ENCODE measurements at regions not wholly inside any gene's neighbourhood (a gene's known extent, or its start where the extent isn't known, plus 50 kb on each side); places are given as distances from the start of the nearest gene placed in this dataset.

DNA sequence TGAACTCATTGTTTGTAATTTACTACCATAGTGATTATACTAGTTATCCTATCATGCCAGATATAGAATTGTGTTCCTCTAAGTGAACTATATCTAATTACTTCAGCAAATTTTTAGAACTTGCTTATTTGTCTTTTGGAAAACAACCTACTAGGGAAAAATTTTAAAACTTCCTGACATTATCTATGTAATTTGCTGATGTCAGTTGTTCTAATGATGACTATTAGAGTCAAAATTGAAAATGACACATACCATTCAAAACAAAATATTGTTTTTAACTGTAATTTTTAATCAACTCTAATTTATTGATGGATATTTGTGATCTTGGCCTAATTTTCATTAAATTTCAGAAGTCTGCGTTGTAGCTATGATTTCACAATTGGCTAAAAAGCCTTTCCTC lies 106.7 kb upstream of the ROBO2 start:
- no peaks in the 10 kb centered on the region for H3K36me3 ChIP-seq (ENCODE audit: insufficient read depth, low read length)
- H3K4me3 ChIP-seq (ENCODE audit: low read length), result no peak overlapping the region
- H3K4me2 ChIP-seq (ENCODE audit: low read length), result no peak overlapping the region
- H3K4me1 ChIP-seq (ENCODE audit: control insufficient read depth, insufficient read depth, low read length), result no peaks in the 10 kb centered on the region
- H3K27me3 ChIP-seq (ENCODE audit: control insufficient read depth, insufficient read depth, low read length), result no peaks in the 10 kb centered on the region
- H3K9ac ChIP-seq (ENCODE audit: low read depth, low read length), result no peak overlapping the region
- H3K9me3 ChIP-seq (replicated peaks; ENCODE audit: low read length), result no peaks in the 10 kb centered on the region

GRCh38 chr3:76938962-76939361 lies 100.9 kb upstream of the ROBO2 start:
- Histone ChIP-seq H3K27me3 (ENCODE audit: control insufficient read depth, insufficient read depth, low read length) (no peaks in the 10 kb centered on the region), H3K4me3 (ENCODE audit: low read length) (no peak overlapping the region), H3K9me3 (replicated peaks; ENCODE audit: low read length) (no peaks in the 10 kb centered on the region), H3K4me1 (ENCODE audit: control insufficient read depth, insufficient read depth, low read length) (no peaks in the 10 kb centered on the region), H3K9ac (ENCODE audit: low read depth, low read length) (no peak overlapping the region), H3K36me3 (ENCODE audit: insufficient read depth, low read length) (no peaks in the 10 kb centered on the region), H3K4me2 (ENCODE audit: low read length) (no peak overlapping the region)

DNA sequence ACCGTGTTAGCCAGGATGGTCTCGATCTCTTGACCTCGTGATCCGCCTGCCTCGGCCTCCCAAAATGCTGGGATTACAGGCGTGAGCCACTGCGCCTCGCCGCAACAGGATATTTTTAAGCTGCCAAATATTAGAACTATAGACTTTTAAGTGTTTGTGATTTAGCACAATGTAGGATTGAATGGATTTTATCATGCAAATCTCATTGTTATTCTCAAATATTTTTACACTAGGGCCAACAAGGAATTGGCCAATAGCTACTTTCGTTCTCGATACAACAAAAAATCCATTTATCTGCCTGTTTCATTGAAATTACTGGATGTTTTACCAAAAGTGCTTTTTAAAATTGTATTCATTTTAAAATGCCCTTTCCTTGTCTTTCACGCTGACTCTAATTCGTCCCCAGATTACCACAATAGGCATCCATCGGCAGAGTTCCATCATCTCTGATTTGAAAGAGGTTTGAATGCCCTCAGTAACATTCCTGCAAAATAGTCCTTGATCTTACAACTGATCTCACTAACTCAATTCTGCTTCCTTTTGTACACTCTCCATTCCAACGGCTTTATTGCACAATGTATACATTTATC lies 99.6 kb upstream of the ROBO2 start:
- no peaks in the 10 kb centered on the region for H3K36me3 ChIP-seq (ENCODE audit: insufficient read depth, low read length)
- H3K9me3 ChIP-seq (replicated peaks; ENCODE audit: low read length), result no peaks in the 10 kb centered on the region
- no peak overlapping the region for H3K9ac ChIP-seq (ENCODE audit: low read depth, low read length)
- H3K4me3 ChIP-seq (ENCODE audit: low read length), result no peak overlapping the region
- H3K4me1 ChIP-seq (ENCODE audit: control insufficient read depth, insufficient read depth, low read length), result no peaks in the 10 kb centered on the region
- no peak overlapping the region for H3K4me2 ChIP-seq (ENCODE audit: low read length)
- no peaks in the 10 kb centered on the region for H3K27me3 ChIP-seq (ENCODE audit: control insufficient read depth, insufficient read depth, low read length)

DNA sequence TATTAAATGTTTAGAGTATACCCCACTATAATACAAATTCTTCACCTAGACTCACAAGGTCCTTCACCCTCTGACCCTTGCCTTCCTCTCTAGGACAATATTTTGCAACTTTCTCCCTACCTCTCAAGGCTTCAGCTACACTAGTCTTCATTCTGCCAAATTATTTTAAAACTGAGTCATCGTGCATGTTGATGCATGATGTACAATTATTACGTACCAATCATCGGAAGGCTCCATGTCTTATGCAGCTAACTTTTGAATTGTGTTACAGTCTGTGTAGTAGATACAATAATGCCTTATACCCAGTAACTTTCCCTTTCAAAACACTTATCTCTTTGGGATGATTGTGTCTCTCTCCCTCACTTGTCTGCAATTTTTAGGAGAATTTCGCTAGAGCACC lies 98.5 kb upstream of the ROBO2 start:
- H3K4me2 ChIP-seq (ENCODE audit: low read length), result no peak overlapping the region
- no peaks in the 10 kb centered on the region for H3K4me1 ChIP-seq (ENCODE audit: control insufficient read depth, insufficient read depth, low read length)
- H3K4me3 ChIP-seq (ENCODE audit: low read length), result no peak overlapping the region
- H3K9me3 ChIP-seq (replicated peaks; ENCODE audit: low read length), result peaks cover 3% of the 10 kb centered on the region
- no peaks in the 10 kb centered on the region for H3K36me3 ChIP-seq (ENCODE audit: insufficient read depth, low read length)
- no peaks in the 10 kb centered on the region for H3K27me3 ChIP-seq (ENCODE audit: control insufficient read depth, insufficient read depth, low read length)
- H3K9ac ChIP-seq (ENCODE audit: low read depth, low read length), result no peak overlapping the region

DNA sequence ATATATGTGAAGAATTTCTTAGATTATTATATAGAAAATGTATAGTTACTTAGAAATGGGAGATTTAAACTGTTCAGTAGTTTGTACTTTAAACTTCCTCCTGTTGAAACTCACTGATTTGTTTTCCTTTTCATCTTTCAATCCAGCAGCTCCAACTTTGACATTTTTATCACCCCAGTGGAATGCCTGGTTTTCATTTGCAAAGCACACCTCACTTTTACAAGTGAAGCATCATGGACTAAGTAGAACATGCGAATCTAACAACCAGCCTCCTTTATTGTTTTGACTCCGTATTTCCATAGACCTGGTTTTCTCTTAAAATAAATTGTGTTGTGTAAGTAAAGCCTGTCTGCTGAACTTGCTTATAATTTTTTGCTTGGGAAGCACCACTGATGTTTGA lies 97.8 kb upstream of the ROBO2 start:
- Histone ChIP-seq H3K9ac (ENCODE audit: low read depth, low read length) (no peak overlapping the region), H3K4me2 (ENCODE audit: low read length) (no peak overlapping the region), H3K4me3 (ENCODE audit: low read length) (no peak overlapping the region), H3K4me1 (ENCODE audit: control insufficient read depth, insufficient read depth, low read length) (no peaks in the 10 kb centered on the region), H3K9me3 (replicated peaks; ENCODE audit: low read length) (peaks cover 3% of the 10 kb centered on the region), H3K36me3 (ENCODE audit: insufficient read depth, low read length) (no peaks in the 10 kb centered on the region), H3K27me3 (ENCODE audit: control insufficient read depth, insufficient read depth, low read length) (no peaks in the 10 kb centered on the region)

- Histone ChIP-seq H3K36me3 (ENCODE audit: insufficient read depth, low read length) (no peaks in the 10 kb centered on the region), H3K4me2 (ENCODE audit: low read length) (no peak overlapping the region), H3K9ac (ENCODE audit: low read depth, low read length) (no peak overlapping the region), H3K4me3 (ENCODE audit: low read length) (no peak overlapping the region), H3K4me1 (ENCODE audit: control insufficient read depth, insufficient read depth, low read length) (no peaks in the 10 kb centered on the region), H3K27me3 (ENCODE audit: control insufficient read depth, insufficient read depth, low read length) (no peaks in the 10 kb centered on the region), H3K9me3 (replicated peaks; ENCODE audit: low read length) (peaks cover 3% of the 10 kb centered on the region)
Measured at GRCh38 chr3:76943058-76943457, 96.8 kb upstream of the ROBO2 start.

DNA sequence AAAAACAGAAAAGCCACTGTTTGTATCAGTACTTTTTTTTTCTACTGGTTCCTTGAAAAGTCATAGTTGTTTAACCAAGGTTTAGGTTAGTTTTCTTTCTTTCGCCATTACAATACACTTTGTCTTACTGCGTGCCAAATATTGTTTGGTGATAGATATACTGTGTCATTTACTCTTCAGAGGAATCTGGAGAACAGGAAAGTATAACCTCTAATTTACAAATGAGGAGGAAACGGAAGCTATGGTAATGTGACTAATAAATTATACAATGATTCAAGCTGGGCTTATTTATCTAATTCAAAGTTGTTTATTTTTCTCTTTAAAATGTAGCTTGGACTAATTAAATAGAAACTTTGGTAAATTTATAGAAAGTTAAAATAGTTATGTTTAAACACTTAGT lies 96.2 kb upstream of the ROBO2 start:
- no peak overlapping the region for H3K4me2 ChIP-seq (ENCODE audit: low read length)
- no peak overlapping the region for H3K9ac ChIP-seq (ENCODE audit: low read depth, low read length)
- H3K4me3 ChIP-seq (ENCODE audit: low read length), result no peak overlapping the region
- no peaks in the 10 kb centered on the region for H3K4me1 ChIP-seq (ENCODE audit: control insufficient read depth, insufficient read depth, low read length)
- no peaks in the 10 kb centered on the region for H3K36me3 ChIP-seq (ENCODE audit: insufficient read depth, low read length)
- no peaks in the 10 kb centered on the region for H3K27me3 ChIP-seq (ENCODE audit: control insufficient read depth, insufficient read depth, low read length)
- H3K9me3 ChIP-seq (replicated peaks; ENCODE audit: low read length), result peaks cover 3% of the 10 kb centered on the region

DNA sequence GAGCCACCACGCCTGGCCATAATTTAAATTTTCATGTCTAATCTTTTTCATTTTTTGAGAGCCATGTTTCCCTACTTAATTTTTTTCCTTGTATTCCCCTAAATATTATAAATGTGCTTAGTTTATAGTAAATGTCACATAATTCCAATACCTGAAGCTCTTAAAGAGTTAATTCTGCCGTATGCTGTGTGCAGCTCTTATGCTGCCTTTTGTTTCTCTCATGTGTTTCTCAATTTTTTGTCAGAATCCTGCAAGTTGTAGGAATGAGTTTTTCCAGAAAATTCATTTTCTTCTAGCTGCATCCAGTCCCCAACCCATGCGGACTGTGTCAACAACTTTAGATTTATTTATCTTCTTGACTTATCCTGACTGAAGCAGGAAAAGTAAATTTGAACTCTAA lies 90.9 kb upstream of the ROBO2 start:
- Histone ChIP-seq H3K27me3 (ENCODE audit: control insufficient read depth, insufficient read depth, low read length) (no peaks in the 10 kb centered on the region), H3K9me3 (replicated peaks; ENCODE audit: low read length) (peaks cover 3% of the 10 kb centered on the region), H3K4me1 (ENCODE audit: control insufficient read depth, insufficient read depth, low read length) (no peaks in the 10 kb centered on the region), H3K36me3 (ENCODE audit: insufficient read depth, low read length) (no peaks in the 10 kb centered on the region), H3K4me3 (ENCODE audit: low read length) (no peak overlapping the region), H3K9ac (ENCODE audit: low read depth, low read length) (no peak overlapping the region), H3K4me2 (ENCODE audit: low read length) (no peak overlapping the region)

DNA sequence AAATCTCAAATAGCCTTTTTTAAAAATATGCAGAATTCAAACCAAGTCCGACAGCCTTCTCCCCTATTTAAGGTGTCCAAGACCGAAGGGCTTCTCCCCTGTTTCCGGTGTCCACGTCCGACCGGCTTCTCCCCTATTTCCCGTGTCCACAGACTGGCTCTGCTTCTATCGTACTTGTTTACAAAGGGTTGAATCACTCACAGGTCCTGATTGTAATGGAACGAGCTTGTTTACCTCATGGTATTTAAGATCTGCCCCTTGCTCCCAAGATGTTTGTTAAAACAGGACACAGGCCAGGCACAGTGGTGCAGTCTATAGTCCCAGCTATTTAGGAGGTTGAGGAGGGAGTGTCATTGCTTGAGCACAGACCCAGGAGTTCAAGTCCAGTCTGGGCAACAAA lies 90.4 kb upstream of the ROBO2 start:
- Histone ChIP-seq H3K27me3 (ENCODE audit: control insufficient read depth, insufficient read depth, low read length) (no peaks in the 10 kb centered on the region), H3K4me1 (ENCODE audit: control insufficient read depth, insufficient read depth, low read length) (no peaks in the 10 kb centered on the region), H3K36me3 (ENCODE audit: insufficient read depth, low read length) (no peaks in the 10 kb centered on the region), H3K9me3 (replicated peaks; ENCODE audit: low read length) (peaks cover 3% of the 10 kb centered on the region), H3K4me3 (ENCODE audit: low read length) (no peak overlapping the region), H3K4me2 (ENCODE audit: low read length) (no peak overlapping the region), H3K9ac (ENCODE audit: low read depth, low read length) (no peak overlapping the region)

GRCh38 chr3:76950590-76950989 lies 89.3 kb upstream of the ROBO2 start:
- peaks cover 1% of the 10 kb centered on the region for H3K9me3 ChIP-seq (replicated peaks; ENCODE audit: low read length)
- no peaks in the 10 kb centered on the region for H3K36me3 ChIP-seq (ENCODE audit: insufficient read depth, low read length)
- H3K4me2 ChIP-seq (ENCODE audit: low read length), result no peak overlapping the region
- no peaks in the 10 kb centered on the region for H3K4me1 ChIP-seq (ENCODE audit: control insufficient read depth, insufficient read depth, low read length)
- no peaks in the 10 kb centered on the region for H3K27me3 ChIP-seq (ENCODE audit: control insufficient read depth, insufficient read depth, low read length)
- no peak overlapping the region for H3K9ac ChIP-seq (ENCODE audit: low read depth, low read length)
- no peak overlapping the region for H3K4me3 ChIP-seq (ENCODE audit: low read length)

DNA sequence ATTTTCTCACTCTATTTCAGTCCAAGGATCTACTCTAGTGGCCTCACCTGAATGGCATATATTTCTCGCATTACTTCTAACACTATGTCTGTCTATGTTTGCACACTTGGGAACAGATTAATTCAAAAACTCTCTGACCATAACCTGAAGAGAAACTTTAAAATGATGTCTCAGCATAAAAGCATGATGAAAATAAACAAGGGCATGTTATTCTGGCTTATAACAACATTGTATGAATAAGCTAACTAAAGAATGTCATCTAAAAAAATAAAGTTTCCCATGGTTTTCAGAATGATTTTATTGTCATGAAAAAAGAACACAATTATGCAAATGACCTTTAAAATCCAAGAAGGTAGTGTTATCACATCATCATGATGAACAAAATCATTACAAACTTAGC lies 85.5 kb upstream of the ROBO2 start:
- H3K4me1 ChIP-seq (ENCODE audit: control insufficient read depth, insufficient read depth, low read length), result no peaks in the 10 kb centered on the region

DNA sequence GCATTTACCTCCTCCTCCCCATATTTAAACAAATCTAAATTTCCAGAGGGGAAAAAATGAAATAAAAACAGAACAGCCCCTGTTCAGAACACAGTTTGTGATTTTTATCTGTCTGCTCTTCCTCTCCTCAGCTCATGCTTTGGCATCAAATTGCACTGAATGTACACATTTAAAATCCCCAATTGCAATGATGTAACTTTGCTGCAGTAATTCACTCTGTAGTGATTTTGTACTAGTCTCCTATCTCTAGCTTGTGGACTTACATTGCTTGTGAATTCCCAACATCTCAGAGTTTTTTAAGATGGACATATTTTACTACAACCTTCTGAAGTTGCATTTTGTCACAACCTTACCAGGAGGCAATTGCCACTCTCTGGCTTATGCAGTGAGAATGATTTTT lies 81.6 kb upstream of the ROBO2 start:
- Histone ChIP-seq H3K27me3 (ENCODE audit: control insufficient read depth, insufficient read depth, low read length) (no peaks in the 10 kb centered on the region), H3K9ac (ENCODE audit: low read depth, low read length) (no peak overlapping the region)

More for the DNA sequence above, 85.5 kb upstream of the ROBO2 start:
- no peaks in the 10 kb centered on the region for H3K36me3 ChIP-seq (ENCODE audit: insufficient read depth, low read length)
- H3K4me3 ChIP-seq (ENCODE audit: low read length), result no peak overlapping the region
- no peak overlapping the region for H3K9ac ChIP-seq (ENCODE audit: low read depth, low read length)
- H3K27me3 ChIP-seq (ENCODE audit: control insufficient read depth, insufficient read depth, low read length), result no peaks in the 10 kb centered on the region
- no peaks in the 10 kb centered on the region for H3K9me3 ChIP-seq (replicated peaks; ENCODE audit: low read length)
- no peak overlapping the region for H3K4me2 ChIP-seq (ENCODE audit: low read length)

More for the DNA sequence above, 81.6 kb upstream of the ROBO2 start:
- H3K4me2 ChIP-seq (ENCODE audit: low read length), result no peak overlapping the region
- no peaks in the 10 kb centered on the region for H3K9me3 ChIP-seq (replicated peaks; ENCODE audit: low read length)
- H3K36me3 ChIP-seq (ENCODE audit: insufficient read depth, low read length), result no peaks in the 10 kb centered on the region
- H3K4me1 ChIP-seq (ENCODE audit: control insufficient read depth, insufficient read depth, low read length), result no peaks in the 10 kb centered on the region
- no peak overlapping the region for H3K4me3 ChIP-seq (ENCODE audit: low read length)
